Transverse colon (tissue), 4 donors: ENCODE measurements at regions not wholly inside any gene's neighbourhood (a gene's known extent, or its start where the extent isn't known, plus 50 kb on each side); places are given as distances from the start of the nearest gene placed in this dataset.

ENCODE experiments used
- POLR2A ChIP-seq: fragments of 450-650 bp; IDR thresholded peaks from one replicate; pipeline ENCODE4 v1.6.1; 2016; ENCODE audit warnings: antibody characterized with exemption, mild to moderate bottlenecking, moderate library complexity
- POLR2AphosphoS5 ChIP-seq, 3 donors: sonication (generic); formaldehyde crosslinking; IDR thresholded peaks; one replicate each; pipeline ENCODE4 v1.6.1; 2016; ENCODE audit warnings: antibody characterized with exemption in 3 of 3
- TF ChIP-seq, protein P1 (sequence below), 5 experiments: fragments of 200-600 bp in 3 of 5; fragments of 450-650 bp in 2 of 5; sonication (generic) in 3 of 5; IDR thresholded peaks; 1 replicate in 2 of 5; 2 replicates in 3 of 5; pipeline ENCODE4 v1.5.1; 2016 to 2017; ENCODE audit warnings: antibody characterized with exemption in 5 of 5, inconsistent platforms in 3 of 5, mild to moderate bottlenecking in 2 of 5, moderate library complexity in 1 of 5

DNA sequence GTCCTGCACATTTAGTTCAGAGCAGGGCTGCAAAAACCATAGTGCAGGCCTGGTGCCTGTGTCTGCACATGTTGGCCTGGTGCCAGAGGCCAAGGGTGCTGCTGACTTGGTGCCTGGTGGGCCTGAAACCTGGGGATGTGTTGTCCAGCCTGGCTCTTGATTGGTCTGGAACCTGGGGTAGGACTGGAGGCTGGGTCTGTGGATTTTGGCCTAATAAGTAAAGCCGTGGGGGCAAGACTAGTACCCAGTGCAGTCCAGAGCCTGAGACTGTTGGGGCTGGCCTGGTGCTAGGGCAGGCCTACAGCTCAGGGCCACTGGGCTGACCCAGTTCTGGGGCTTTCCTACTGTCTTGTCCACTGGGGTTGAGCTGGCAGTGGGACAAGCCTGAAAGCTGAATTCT, 817.9 kb downstream of the DNAJB9 start:
- TF ChIP-seq POLR2AphosphoS5 (IDR thresholded peaks at IDR 0.05) (no peak), POLR2A (no peak)
- TF ChIP-seq, protein P1, sequence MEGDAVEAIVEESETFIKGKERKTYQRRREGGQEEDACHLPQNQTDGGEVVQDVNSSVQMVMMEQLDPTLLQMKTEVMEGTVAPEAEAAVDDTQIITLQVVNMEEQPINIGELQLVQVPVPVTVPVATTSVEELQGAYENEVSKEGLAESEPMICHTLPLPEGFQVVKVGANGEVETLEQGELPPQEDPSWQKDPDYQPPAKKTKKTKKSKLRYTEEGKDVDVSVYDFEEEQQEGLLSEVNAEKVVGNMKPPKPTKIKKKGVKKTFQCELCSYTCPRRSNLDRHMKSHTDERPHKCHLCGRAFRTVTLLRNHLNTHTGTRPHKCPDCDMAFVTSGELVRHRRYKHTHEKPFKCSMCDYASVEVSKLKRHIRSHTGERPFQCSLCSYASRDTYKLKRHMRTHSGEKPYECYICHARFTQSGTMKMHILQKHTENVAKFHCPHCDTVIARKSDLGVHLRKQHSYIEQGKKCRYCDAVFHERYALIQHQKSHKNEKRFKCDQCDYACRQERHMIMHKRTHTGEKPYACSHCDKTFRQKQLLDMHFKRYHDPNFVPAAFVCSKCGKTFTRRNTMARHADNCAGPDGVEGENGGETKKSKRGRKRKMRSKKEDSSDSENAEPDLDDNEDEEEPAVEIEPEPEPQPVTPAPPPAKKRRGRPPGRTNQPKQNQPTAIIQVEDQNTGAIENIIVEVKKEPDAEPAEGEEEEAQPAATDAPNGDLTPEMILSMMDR (IDR thresholded peaks at IDR 0.05): no peak
